ENCODE measurements at regions not wholly inside any gene's neighbourhood (a gene's known extent, or its start where the extent isn't known, plus 50 kb on each side); places are given as distances from the start of the nearest gene placed in this dataset.

- Histone ChIP-seq H3K4me2 (ENCODE audit: insufficient read depth in 1 of 2, low read depth in 2 of 2, low read length in 2 of 2) (no peak overlapping the region), H2AFZ (ENCODE audit: low read length) (0 out of 2 replicates have a peak overlapping the region, but pooled peaks have one; percentile 37), H2BK20ac (ENCODE audit: low read length) (no peak overlapping the region), H3K79me2 (ENCODE audit: control insufficient read depth in 1 of 2, insufficient read depth in 2 of 2, low read length in 2 of 2) (no peaks in the 10 kb centered on the region), H3K4ac (replicated peaks; ENCODE audit: insufficient read length, low read depth, low read length) (no peak overlapping the region), H3K14ac (ENCODE audit: insufficient read length) (no peak overlapping the region), H3K27ac (ENCODE audit: low read depth, low read length) (no peak overlapping the region), H2BK5ac (ENCODE audit: low read depth, low read length) (no peak overlapping the region), H2BK120ac (replicated peaks; ENCODE audit: low read depth, low read length) (no peak overlapping the region), H3K56ac (replicated peaks; ENCODE audit: insufficient read length, low read depth, low read length) (no peak overlapping the region), H3K4me1 (replicated peaks in 1 of 4; ENCODE audit: control insufficient read depth in 3 of 4, insufficient read depth in 4 of 4, low read length in 3 of 4) (peaks cover 0 to 5% (median 0%) of the 10 kb centered on the region in 4 experiments; a peak in 2 of 7 replicates), H3K79me1 (ENCODE audit: low read depth, low read length) (no peaks in the 10 kb centered on the region), H4K5ac (ENCODE audit: insufficient read length, low read depth, low read length) (no peak overlapping the region), H4K91ac (replicated peaks; ENCODE audit: insufficient read length, low read length) (no peak overlapping the region), H3K9ac (replicated peaks in 1 of 4; ENCODE audit: extremely low read depth in 1 of 4, low read depth in 3 of 4, low read length in 3 of 4) (no peak overlapping the region), H2BK12ac (ENCODE audit: low read depth, low read length) (no peak overlapping the region), H3K36me3 (ENCODE audit: control insufficient read depth in 2 of 4, insufficient read depth in 4 of 4, low read length in 3 of 4) (no peaks in the 10 kb centered on the region), H2BK15ac (ENCODE audit: low read length) (no peak overlapping the region), H4K20me1 (replicated peaks in 1 of 2; ENCODE audit: control insufficient read depth in 1 of 2, insufficient read depth in 2 of 2, low read length in 2 of 2) (no peaks in the 10 kb centered on the region), H3K18ac (ENCODE audit: extremely low read depth, low read length) (no peak overlapping the region), H3K23ac (ENCODE audit: insufficient read length) (no peak overlapping the region), H3K27me3 (replicated peaks in 1 of 4; ENCODE audit: control insufficient read depth in 3 of 4, extremely low read depth in 1 of 4, insufficient read depth in 3 of 4, low read length in 3 of 4) (no peaks in the 10 kb centered on the region), H2AK5ac (ENCODE audit: low read depth, low read length) (no peak overlapping the region), H3K9me3 (ENCODE audit: insufficient read depth in 2 of 2, low read depth in 1 of 2, low read length in 1 of 2) (no peaks in the 10 kb centered on the region), H3K23me2 (ENCODE audit: low read depth, low read length) (no peaks in the 10 kb centered on the region), H4K8ac (ENCODE audit: extremely low read depth, insufficient read depth, low read length) (no peak overlapping the region), H3K4me3 (ENCODE audit: extremely low read depth in 1 of 4, insufficient read depth in 2 of 4, low read depth in 3 of 4, low read length in 4 of 4) (no peak overlapping the region)
- TF ChIP-seq, protein P1, sequence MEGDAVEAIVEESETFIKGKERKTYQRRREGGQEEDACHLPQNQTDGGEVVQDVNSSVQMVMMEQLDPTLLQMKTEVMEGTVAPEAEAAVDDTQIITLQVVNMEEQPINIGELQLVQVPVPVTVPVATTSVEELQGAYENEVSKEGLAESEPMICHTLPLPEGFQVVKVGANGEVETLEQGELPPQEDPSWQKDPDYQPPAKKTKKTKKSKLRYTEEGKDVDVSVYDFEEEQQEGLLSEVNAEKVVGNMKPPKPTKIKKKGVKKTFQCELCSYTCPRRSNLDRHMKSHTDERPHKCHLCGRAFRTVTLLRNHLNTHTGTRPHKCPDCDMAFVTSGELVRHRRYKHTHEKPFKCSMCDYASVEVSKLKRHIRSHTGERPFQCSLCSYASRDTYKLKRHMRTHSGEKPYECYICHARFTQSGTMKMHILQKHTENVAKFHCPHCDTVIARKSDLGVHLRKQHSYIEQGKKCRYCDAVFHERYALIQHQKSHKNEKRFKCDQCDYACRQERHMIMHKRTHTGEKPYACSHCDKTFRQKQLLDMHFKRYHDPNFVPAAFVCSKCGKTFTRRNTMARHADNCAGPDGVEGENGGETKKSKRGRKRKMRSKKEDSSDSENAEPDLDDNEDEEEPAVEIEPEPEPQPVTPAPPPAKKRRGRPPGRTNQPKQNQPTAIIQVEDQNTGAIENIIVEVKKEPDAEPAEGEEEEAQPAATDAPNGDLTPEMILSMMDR (IDR thresholded peaks at IDR 0.05; ENCODE audit: control extremely low read depth in 1 of 3, insufficient read depth in 1 of 3, low read depth in 1 of 3, low read length in 3 of 3), result peak; percentile 69 to 96 (median 94)
- TF ChIP-seq EGR1 (IDR thresholded peaks at IDR 0.05; ENCODE audit: borderline replicate concordance, low read depth, low read length), result no peak
- no peak for TF ChIP-seq POLR2A (IDR thresholded peaks at IDR 0.05; ENCODE audit: control extremely low read depth in 1 of 2, low read depth in 2 of 2, low read length in 2 of 2)
- TF ChIP-seq NANOG (IDR thresholded peaks at IDR 0.05; ENCODE audit: insufficient read depth, low read depth, low read length, poor library complexity, severe bottlenecking), result no peak
- 0 out of 2 replicates have a peak, but pooled peaks have one; percentile 32 for TF ChIP-seq YY1 (IDR thresholded peaks at IDR 0.05; ENCODE audit: low read depth, low read length)
- 0 out of 2 replicates have a peak, but pooled peaks have one; percentile 46 for TF ChIP-seq TCF12 (IDR thresholded peaks at IDR 0.05; ENCODE audit: low read depth, low read length)
- TF ChIP-seq SP2 (IDR thresholded peaks at IDR 0.05; ENCODE audit: low read length), result no peak
- TF ChIP-seq RAD21 (IDR thresholded peaks at IDR 0.05 in 1 of 2, conservative IDR thresholded peaks at IDR 0.05 in 1 of 2; ENCODE audit: low read depth in 2 of 2, low read length in 2 of 2), result peak; percentile 73 to 77
- POLR2A ChIA-PET (ENCODE audit: partially characterized antibody), result no interaction called here
- DNase-seq (ENCODE audit: low read depth in 1 of 2, low spot score in 2 of 2) (peak; percentile 50 to 88), FAIRE-seq (peak; percentile 84)
- WGBS, 2 experiments (ENCODE audit: extremely low coverage in 1 of 2, insufficient coverage in 1 of 2, insufficient read length in 1 of 2, insufficient replicate concordance in 2 of 2, low coverage in 1 of 2, low lambda C conversion rate in 2 of 2, missing lambda C conversion rate in 1 of 2), result 37% methylated on average over 5 of the region's 5 CpGs; no CpG with 5 or more reads in 1 of the 2 experiments
- CTCF ChIA-PET (ENCODE audit: partially characterized antibody), result interaction anchor here (0.7 to 2.9 kb wide), 19 partner anchors 10 to 581 kb away, joined by 3 to 22 read pairs (median 3); no protein-coding TSS in a partner anchor
Observed at GRCh38 chr5:8184455-8185063, 315.6 kb downstream of the MTRR start.

All from H1 (cell line).